ENCODE measurements at regions not wholly inside any gene's neighbourhood (a gene's known extent, or its start where the extent isn't known, plus 50 kb on each side); places are given as distances from the start of the nearest gene placed in this dataset.

DNA sequence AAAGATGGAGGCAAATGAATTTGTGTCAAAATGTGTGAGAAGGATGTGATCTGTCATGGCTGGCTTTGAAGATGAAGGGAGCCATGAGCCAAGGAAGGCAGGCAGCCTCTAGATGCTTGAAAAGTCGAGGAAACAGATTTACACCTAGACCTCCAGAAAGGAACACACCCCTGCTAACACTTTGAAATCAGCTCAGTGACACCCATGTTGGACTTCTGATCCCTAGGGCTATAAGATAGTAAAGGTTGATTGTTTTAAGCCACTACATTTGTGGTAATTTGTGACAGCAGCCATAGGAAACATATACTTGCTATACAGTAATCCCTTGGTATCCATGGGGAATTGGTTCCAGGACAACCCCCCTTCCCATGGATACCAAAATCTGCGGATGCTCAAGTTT is 80.5 kb upstream of the DYRK2 start:
- TF ChIP-seq, protein P1, sequence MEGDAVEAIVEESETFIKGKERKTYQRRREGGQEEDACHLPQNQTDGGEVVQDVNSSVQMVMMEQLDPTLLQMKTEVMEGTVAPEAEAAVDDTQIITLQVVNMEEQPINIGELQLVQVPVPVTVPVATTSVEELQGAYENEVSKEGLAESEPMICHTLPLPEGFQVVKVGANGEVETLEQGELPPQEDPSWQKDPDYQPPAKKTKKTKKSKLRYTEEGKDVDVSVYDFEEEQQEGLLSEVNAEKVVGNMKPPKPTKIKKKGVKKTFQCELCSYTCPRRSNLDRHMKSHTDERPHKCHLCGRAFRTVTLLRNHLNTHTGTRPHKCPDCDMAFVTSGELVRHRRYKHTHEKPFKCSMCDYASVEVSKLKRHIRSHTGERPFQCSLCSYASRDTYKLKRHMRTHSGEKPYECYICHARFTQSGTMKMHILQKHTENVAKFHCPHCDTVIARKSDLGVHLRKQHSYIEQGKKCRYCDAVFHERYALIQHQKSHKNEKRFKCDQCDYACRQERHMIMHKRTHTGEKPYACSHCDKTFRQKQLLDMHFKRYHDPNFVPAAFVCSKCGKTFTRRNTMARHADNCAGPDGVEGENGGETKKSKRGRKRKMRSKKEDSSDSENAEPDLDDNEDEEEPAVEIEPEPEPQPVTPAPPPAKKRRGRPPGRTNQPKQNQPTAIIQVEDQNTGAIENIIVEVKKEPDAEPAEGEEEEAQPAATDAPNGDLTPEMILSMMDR (IDR thresholded peaks at IDR 0.05): no peak
- TF ChIP-seq POLR2AphosphoS5 (IDR thresholded peaks at IDR 0.05): no peak
